ENCODE measurements at regions not wholly inside any gene's neighbourhood (a gene's known extent, or its start where the extent isn't known, plus 50 kb on each side); places are given as distances from the start of the nearest gene placed in this dataset.

DNA sequence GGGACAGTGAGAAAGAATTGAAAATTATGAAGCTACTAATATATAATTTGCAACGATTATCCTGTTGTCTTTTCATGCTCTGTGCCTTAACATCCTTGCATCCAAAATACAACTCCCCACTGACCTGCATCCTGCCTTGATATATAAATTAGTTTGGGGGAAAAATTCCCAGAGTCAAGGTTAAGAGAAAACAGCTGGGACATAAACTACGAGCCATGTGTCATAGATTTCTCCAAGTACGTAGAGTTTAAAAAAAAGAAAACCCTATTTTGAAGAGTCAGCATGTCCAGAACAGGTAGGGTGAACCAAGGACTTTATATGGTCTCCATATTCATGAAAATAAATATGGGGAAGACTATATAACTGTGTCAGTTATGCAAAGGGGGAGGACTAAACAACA, 123.8 kb upstream of the MARCKS start:
- Histone ChIP-seq H3K4me3 (replicated peaks in 1 of 3; ENCODE audit: insufficient read depth in 1 of 3, low read depth in 1 of 3, low read length in 3 of 3) (no peak overlapping the region), H3K4me2 (ENCODE audit: insufficient read depth, low read length) (no peak overlapping the region), H4K20me1 (replicated peaks; ENCODE audit: control insufficient read depth, extremely low read depth, insufficient read depth, low read length) (no peaks in the 10 kb centered on the region), H3K9ac (replicated peaks; ENCODE audit: extremely low read depth, insufficient read depth, low read length) (no peak overlapping the region), H3K27ac (ENCODE audit: insufficient read depth, low read depth, low read length) (no peak overlapping the region), H2AFZ (ENCODE audit: low read depth, low read length) (no peak overlapping the region), H3K9me1 (replicated peaks; ENCODE audit: control insufficient read depth, extremely low read depth, insufficient read depth, low read length) (no peaks in the 10 kb centered on the region), H3K79me2 (ENCODE audit: control insufficient read depth, insufficient read depth, low read length) (no peaks in the 10 kb centered on the region), H3K27me3 (ENCODE audit: control insufficient read depth in 2 of 2, insufficient read depth in 2 of 2, low read length in 2 of 2) (no peaks in the 10 kb centered on the region), H3K4me1 (ENCODE audit: control insufficient read depth, extremely low read depth, insufficient read depth, low read length) (no peaks in the 10 kb centered on the region), H3K9me3 (replicated peaks; ENCODE audit: control insufficient read depth, insufficient read depth, low read length) (no peaks in the 10 kb centered on the region), H3K36me3 (ENCODE audit: control insufficient read depth in 2 of 2, extremely low read depth in 1 of 2, insufficient read depth in 2 of 2, low read length in 2 of 2) (no peaks in the 10 kb centered on the region)
- ChIA-PET CTCF (interaction anchor here (1.1 kb wide), 1 partner anchor 125 kb away, joined by 3 read pairs; no protein-coding TSS in a partner anchor), POLR2A (no interaction called here)
- dilution Hi-C loops (cut with MboI; ENCODE audit: extremely low pct_ligation_motif_present, low sequenced_read_pairs) (no loop called here), intact Hi-C loops (cut with micrococcal nuclease) (no loop called here)
- no peak for DNase-seq (ENCODE audit: low read depth, low spot score)
- BruUV-seq (replicated peaks) = no TSS peak
- TF ChIP-seq MYC (IDR thresholded peaks at IDR 0.05; ENCODE audit: low read depth, low read length) (no peak), EZH2 (IDR thresholded peaks at IDR 0.05; ENCODE audit: borderline replicate concordance, low read depth, low read length, severe bottlenecking) (no peak), POLR2AphosphoS5 (IDR thresholded peaks at IDR 0.05; ENCODE audit: insufficient read depth, low read depth, low read length) (no peak), JUN (IDR thresholded peaks at IDR 0.05; ENCODE audit: borderline replicate concordance, insufficient read depth, insufficient read length, low read depth) (no peak), FOS (IDR thresholded peaks at IDR 0.05; ENCODE audit: borderline replicate concordance, insufficient read depth, low read length) (no peak)
- TF ChIP-seq, protein P1, sequence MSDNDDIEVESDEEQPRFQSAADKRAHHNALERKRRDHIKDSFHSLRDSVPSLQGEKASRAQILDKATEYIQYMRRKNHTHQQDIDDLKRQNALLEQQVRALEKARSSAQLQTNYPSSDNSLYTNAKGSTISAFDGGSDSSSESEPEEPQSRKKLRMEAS (IDR thresholded peaks at IDR 0.05; ENCODE audit: insufficient read depth, insufficient read length) = no peak
- FAIRE-seq = no peak

DNA sequence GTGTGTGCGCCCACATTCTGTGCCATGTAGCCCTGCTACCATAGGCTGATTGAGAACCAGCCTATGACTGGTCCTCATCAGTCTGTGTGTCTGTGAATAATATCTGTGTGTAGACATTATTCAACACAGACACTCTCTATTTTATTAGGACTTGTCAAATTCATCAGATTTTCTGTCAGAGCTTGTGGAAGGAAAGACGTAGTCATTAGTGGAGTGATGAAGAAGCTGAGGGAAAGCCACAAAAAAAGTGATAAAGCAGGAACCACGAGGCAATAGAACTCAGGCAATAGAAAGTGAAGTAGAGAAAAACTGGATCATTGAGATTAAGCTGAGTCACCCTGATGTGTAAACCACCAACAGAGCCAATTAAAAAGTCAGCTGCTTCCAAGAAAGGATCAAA, 122.2 kb upstream of the MARCKS start:
- Histone ChIP-seq H3K27ac (ENCODE audit: insufficient read depth, low read depth, low read length) (no peak overlapping the region), H3K9me3 (replicated peaks; ENCODE audit: control insufficient read depth, insufficient read depth, low read length) (no peaks in the 10 kb centered on the region), H3K27me3 (ENCODE audit: control insufficient read depth in 2 of 2, insufficient read depth in 2 of 2, low read length in 2 of 2) (no peaks in the 10 kb centered on the region), H4K20me1 (replicated peaks; ENCODE audit: control insufficient read depth, extremely low read depth, insufficient read depth, low read length) (no peaks in the 10 kb centered on the region), H3K9me1 (replicated peaks; ENCODE audit: control insufficient read depth, extremely low read depth, insufficient read depth, low read length) (no peaks in the 10 kb centered on the region), H3K4me2 (ENCODE audit: insufficient read depth, low read length) (no peak overlapping the region), H3K79me2 (ENCODE audit: control insufficient read depth, insufficient read depth, low read length) (no peaks in the 10 kb centered on the region), H2AFZ (ENCODE audit: low read depth, low read length) (peak overlapping the region; percentile 61), H3K9ac (replicated peaks; ENCODE audit: extremely low read depth, insufficient read depth, low read length) (no peak overlapping the region), H3K4me1 (ENCODE audit: control insufficient read depth, extremely low read depth, insufficient read depth, low read length) (no peaks in the 10 kb centered on the region), H3K4me3 (replicated peaks in 1 of 3; ENCODE audit: insufficient read depth in 1 of 3, low read depth in 1 of 3, low read length in 3 of 3) (no peak overlapping the region), H3K36me3 (ENCODE audit: control insufficient read depth in 2 of 2, extremely low read depth in 1 of 2, insufficient read depth in 2 of 2, low read length in 2 of 2) (no peaks in the 10 kb centered on the region)
- peak; percentile 16 for DNase-seq (ENCODE audit: low read depth, low spot score)
- TF ChIP-seq POLR2AphosphoS5 (IDR thresholded peaks at IDR 0.05; ENCODE audit: insufficient read depth, low read depth, low read length) (no peak), MYC (IDR thresholded peaks at IDR 0.05; ENCODE audit: low read depth, low read length) (no peak), GATA2 (IDR thresholded peaks at IDR 0.05; ENCODE audit: insufficient read depth, insufficient read length, low read depth, low read length) (no peak), FOS (IDR thresholded peaks at IDR 0.05; ENCODE audit: borderline replicate concordance, insufficient read depth, low read length) (peak; percentile 52)
- TF ChIP-seq, protein P1 (IDR thresholded peaks at IDR 0.05; ENCODE audit: insufficient read depth, insufficient read length) = no peak
- CTCF ChIA-PET = interaction anchor here (1.7 kb wide), 1 partner anchor 12 kb away, joined by 5 read pairs; no protein-coding TSS in a partner anchor
- no peak for FAIRE-seq
- POLR2A ChIA-PET = no interaction called here
- dilution Hi-C loops (cut with MboI; ENCODE audit: extremely low pct_ligation_motif_present, low sequenced_read_pairs) (no loop called here), intact Hi-C loops (cut with micrococcal nuclease) (no loop called here)
- no TSS peak for BruUV-seq (replicated peaks)

All from endothelial cell of umbilical vein (primary cell).